ENCODE measurements at regions not wholly inside any gene's neighbourhood (a gene's known extent, or its start where the extent isn't known, plus 50 kb on each side); places are given as distances from the start of the nearest gene placed in this dataset.
A peak's percentile ranks its signal among the peaks of the same experiment; 100 is the strongest.

DNA sequence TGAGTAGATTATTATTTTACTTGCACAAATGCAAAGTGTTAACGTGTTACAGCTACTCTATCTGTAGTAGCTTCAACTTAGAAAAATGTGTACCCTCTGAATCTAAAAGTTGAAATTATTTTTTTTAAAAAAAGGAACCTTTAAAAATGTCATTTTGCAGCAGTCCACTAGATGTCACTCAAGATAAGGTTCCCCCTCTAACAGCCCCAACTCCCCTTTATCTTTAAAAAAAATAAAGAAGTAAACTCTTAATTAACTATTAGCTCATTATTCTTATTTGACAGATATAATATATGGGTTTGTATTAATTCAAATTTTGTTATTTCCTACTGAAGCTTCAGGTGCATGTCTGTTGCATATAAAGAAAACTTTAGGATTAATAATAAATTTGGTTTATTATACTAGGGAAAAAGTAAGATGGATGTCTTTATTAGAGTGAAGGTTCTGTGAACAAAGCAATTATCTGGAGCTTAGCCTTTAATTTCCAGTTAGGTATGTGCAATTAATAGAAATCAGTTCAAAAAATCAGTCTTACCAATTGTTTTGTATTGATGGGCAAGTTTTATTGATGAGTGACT is 288.5 kb downstream of the VGLL3 start:
- no peaks in the 10 kb centered on the region for H3K79me2 ChIP-seq (ENCODE audit: insufficient read depth, low read depth, low read length)
- no peaks in the 10 kb centered on the region for H3K9me2 ChIP-seq (ENCODE audit: insufficient read depth, low read length)
- no peaks in the 10 kb centered on the region for H3K4me1 ChIP-seq (ENCODE audit: insufficient read depth, low read length, poor library complexity, severe bottlenecking)
- no peak overlapping the region for H3K27ac ChIP-seq (ENCODE audit: low read depth, low read length, poor library complexity, severe bottlenecking)
- intact Hi-C loops (cut with micrococcal nuclease; ENCODE audit: unreplicated experiment) = loop anchor here (10.0 kb wide), 1 partner anchor 462 kb away; no protein-coding TSS in a partner anchor
- TF ChIP-seq, protein P1, sequence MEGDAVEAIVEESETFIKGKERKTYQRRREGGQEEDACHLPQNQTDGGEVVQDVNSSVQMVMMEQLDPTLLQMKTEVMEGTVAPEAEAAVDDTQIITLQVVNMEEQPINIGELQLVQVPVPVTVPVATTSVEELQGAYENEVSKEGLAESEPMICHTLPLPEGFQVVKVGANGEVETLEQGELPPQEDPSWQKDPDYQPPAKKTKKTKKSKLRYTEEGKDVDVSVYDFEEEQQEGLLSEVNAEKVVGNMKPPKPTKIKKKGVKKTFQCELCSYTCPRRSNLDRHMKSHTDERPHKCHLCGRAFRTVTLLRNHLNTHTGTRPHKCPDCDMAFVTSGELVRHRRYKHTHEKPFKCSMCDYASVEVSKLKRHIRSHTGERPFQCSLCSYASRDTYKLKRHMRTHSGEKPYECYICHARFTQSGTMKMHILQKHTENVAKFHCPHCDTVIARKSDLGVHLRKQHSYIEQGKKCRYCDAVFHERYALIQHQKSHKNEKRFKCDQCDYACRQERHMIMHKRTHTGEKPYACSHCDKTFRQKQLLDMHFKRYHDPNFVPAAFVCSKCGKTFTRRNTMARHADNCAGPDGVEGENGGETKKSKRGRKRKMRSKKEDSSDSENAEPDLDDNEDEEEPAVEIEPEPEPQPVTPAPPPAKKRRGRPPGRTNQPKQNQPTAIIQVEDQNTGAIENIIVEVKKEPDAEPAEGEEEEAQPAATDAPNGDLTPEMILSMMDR (conservative IDR thresholded peaks at IDR 0.05; ENCODE audit: low read length) = peak; percentile 83
- no peak for TF ChIP-seq EZH2phosphoT487 (IDR thresholded peaks at IDR 0.05; ENCODE audit: borderline replicate concordance, low read depth, low read length)
- H3K4me2 ChIP-seq (ENCODE audit: low read length) = no peak overlapping the region
- no peak overlapping the region for H3K4me3 ChIP-seq (ENCODE audit: low read depth, low read length, poor library complexity, severe bottlenecking)
- DNase-seq (ENCODE audit: low spot score) = peak; percentile 4
- H3K9me3 ChIP-seq (ENCODE audit: low read length) = no peaks in the 10 kb centered on the region
- CTCF ChIA-PET (ENCODE audit: unreplicated experiment) = no interaction called here
- no peaks in the 10 kb centered on the region for H4K20me1 ChIP-seq (ENCODE audit: insufficient read depth, low read length)
- H3K36me3 ChIP-seq (ENCODE audit: insufficient read depth, low read length) = no peaks in the 10 kb centered on the region
- POLR2A ChIA-PET = interaction anchor here (0.6 to 1.1 kb wide), 2 partner anchors 10 to 609 kb away, joined by 3 read pairs; no protein-coding TSS in a partner anchor
- BruUV-seq (replicated peaks) = no TSS peak
- H2AFZ ChIP-seq (ENCODE audit: low read length) = no peak overlapping the region

DNA sequence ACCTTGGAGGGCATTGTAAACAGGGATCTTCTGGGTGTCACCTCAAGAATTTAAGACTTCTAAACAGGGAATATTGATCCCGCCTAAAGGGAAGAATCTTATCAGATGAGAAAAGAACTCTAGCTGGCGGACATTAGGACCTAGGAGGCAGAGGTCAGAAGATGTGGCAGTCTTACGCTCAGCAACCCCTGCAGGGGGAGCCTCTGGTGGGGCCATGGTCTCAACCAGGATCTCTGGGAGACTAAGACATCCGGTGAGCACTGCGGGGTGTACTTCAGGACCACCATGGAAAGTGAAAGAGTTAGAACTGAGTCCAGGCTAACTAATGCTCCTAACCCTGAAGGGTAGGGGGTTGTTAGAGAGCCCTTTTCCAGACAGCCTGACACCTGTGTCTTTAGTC is 295.2 kb downstream of the VGLL3 start:
- no peak overlapping the region for H3K4me3 ChIP-seq (ENCODE audit: low read depth, low read length, poor library complexity, severe bottlenecking)
- ChIA-PET CTCF (ENCODE audit: unreplicated experiment) (no interaction called here), POLR2A (no interaction called here)
- no peak overlapping the region for H3K4me2 ChIP-seq (ENCODE audit: low read length)
- no TSS peak for BruUV-seq (replicated peaks)
- TF ChIP-seq EZH2phosphoT487 (IDR thresholded peaks at IDR 0.05; ENCODE audit: borderline replicate concordance, low read depth, low read length) = no peak
- TF ChIP-seq, protein P1 (conservative IDR thresholded peaks at IDR 0.05; ENCODE audit: low read length) = no peak
- intact Hi-C loops (cut with micrococcal nuclease; ENCODE audit: unreplicated experiment) = no loop called here
- no peaks in the 10 kb centered on the region for H3K9me3 ChIP-seq (ENCODE audit: low read length)
- H3K36me3 ChIP-seq (ENCODE audit: insufficient read depth, low read length) = no peaks in the 10 kb centered on the region
- no peak for DNase-seq (ENCODE audit: low spot score)
- no peaks in the 10 kb centered on the region for H3K79me2 ChIP-seq (ENCODE audit: insufficient read depth, low read depth, low read length)
- no peaks in the 10 kb centered on the region for H4K20me1 ChIP-seq (ENCODE audit: insufficient read depth, low read length)
- H3K9me2 ChIP-seq (ENCODE audit: insufficient read depth, low read length) = no peaks in the 10 kb centered on the region
- H3K27ac ChIP-seq (ENCODE audit: low read depth, low read length, poor library complexity, severe bottlenecking) = no peak overlapping the region
- H3K4me1 ChIP-seq (ENCODE audit: insufficient read depth, low read length, poor library complexity, severe bottlenecking) = no peaks in the 10 kb centered on the region
- H2AFZ ChIP-seq (ENCODE audit: low read length) = no peak overlapping the region

DNA sequence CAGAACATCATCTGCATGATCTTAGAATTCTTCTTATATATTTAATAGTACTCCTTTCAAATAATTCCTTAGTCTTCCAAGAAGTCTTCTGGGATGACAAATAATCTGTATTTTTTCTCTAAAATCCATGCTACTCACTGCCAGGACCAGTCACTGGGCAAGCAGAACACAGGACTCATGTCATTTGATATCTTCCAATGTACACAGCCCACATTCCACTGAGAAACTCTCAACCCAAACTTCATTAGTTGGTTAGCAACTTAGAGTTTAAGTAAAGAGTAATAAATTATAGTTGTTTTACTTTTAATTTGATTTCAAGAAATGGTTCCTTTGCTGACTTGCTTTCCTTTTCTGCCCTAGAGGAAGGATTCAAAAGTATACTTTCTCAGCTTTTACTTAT is 317.0 kb downstream of the VGLL3 start:
- H3K4me2 ChIP-seq (ENCODE audit: low read length) = no peak overlapping the region
- ChIA-PET CTCF (ENCODE audit: unreplicated experiment) (no interaction called here), POLR2A (no interaction called here)
- no TSS peak for BruUV-seq (replicated peaks)
- no peak for DNase-seq (ENCODE audit: low spot score)
- intact Hi-C loops (cut with micrococcal nuclease; ENCODE audit: unreplicated experiment) = no loop called here
- H3K9me3 ChIP-seq (ENCODE audit: low read length) = no peaks in the 10 kb centered on the region
- no peaks in the 10 kb centered on the region for H3K79me2 ChIP-seq (ENCODE audit: insufficient read depth, low read depth, low read length)
- H3K4me1 ChIP-seq (ENCODE audit: insufficient read depth, low read length, poor library complexity, severe bottlenecking) = no peaks in the 10 kb centered on the region
- TF ChIP-seq EZH2phosphoT487 (IDR thresholded peaks at IDR 0.05; ENCODE audit: borderline replicate concordance, low read depth, low read length) = no peak
- TF ChIP-seq, protein P1 (conservative IDR thresholded peaks at IDR 0.05; ENCODE audit: low read length) = no peak
- no peaks in the 10 kb centered on the region for H3K9me2 ChIP-seq (ENCODE audit: insufficient read depth, low read length)
- H3K27ac ChIP-seq (ENCODE audit: low read depth, low read length, poor library complexity, severe bottlenecking) = no peak overlapping the region
- H3K36me3 ChIP-seq (ENCODE audit: insufficient read depth, low read length) = no peaks in the 10 kb centered on the region
- H2AFZ ChIP-seq (ENCODE audit: low read length) = no peak overlapping the region
- H3K4me3 ChIP-seq (ENCODE audit: low read depth, low read length, poor library complexity, severe bottlenecking) = no peak overlapping the region
- no peaks in the 10 kb centered on the region for H4K20me1 ChIP-seq (ENCODE audit: insufficient read depth, low read length)

Measured in OCI-LY7 (cell line).